ENCODE measurements at regions not wholly inside any gene's neighbourhood (a gene's known extent, or its start where the extent isn't known, plus 50 kb on each side); places are given as distances from the start of the nearest gene placed in this dataset.

DNA sequence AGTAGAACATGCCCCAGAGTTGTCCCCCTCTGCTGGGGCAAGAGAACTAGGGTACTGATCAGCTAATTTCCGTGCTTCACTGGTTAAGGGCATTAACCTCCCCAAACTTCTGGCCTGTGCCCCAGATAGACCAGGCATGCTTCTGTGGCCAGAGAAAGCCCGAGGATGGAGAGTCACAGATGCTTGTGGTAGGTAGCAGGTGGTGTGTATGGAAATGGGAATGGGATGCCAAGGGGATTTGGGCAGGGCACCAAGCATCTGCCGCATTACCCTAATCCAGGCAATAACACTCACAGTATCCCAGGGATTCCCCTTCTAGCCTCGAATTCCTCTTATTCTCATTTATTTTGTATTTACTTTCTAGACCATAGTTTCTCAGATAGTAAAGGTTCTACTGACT, 124.8 kb upstream of the KLF12 start:
- TF ChIP-seq, protein P1, sequence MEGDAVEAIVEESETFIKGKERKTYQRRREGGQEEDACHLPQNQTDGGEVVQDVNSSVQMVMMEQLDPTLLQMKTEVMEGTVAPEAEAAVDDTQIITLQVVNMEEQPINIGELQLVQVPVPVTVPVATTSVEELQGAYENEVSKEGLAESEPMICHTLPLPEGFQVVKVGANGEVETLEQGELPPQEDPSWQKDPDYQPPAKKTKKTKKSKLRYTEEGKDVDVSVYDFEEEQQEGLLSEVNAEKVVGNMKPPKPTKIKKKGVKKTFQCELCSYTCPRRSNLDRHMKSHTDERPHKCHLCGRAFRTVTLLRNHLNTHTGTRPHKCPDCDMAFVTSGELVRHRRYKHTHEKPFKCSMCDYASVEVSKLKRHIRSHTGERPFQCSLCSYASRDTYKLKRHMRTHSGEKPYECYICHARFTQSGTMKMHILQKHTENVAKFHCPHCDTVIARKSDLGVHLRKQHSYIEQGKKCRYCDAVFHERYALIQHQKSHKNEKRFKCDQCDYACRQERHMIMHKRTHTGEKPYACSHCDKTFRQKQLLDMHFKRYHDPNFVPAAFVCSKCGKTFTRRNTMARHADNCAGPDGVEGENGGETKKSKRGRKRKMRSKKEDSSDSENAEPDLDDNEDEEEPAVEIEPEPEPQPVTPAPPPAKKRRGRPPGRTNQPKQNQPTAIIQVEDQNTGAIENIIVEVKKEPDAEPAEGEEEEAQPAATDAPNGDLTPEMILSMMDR (IDR thresholded peaks at IDR 0.05): no peak
- TF ChIP-seq POLR2A (IDR thresholded peaks at IDR 0.05) (no peak), POLR2AphosphoS5 (IDR thresholded peaks at IDR 0.05) (no peak)
